Large intestine (tissue), 3 donors: ENCODE measurements at regions not wholly inside any gene's neighbourhood (a gene's known extent, or its start where the extent isn't known, plus 50 kb on each side); places are given as distances from the start of the nearest gene placed in this dataset.
A peak's percentile ranks its signal among the peaks of the same experiment; 100 is the strongest.

Source experiments
- DNase-seq, 2 donors: peaks; one replicate each; pipeline versions ENCODE4 v3.0.0 to v3.0.0-alpha.2; 2013
- H3K27ac ChIP-seq: one replicate; pipeline ENCODE4 v1.5.1; 2013; ENCODE audit warnings: low read length
- H3K27me3 ChIP-seq: 2 replicates; pipeline ENCODE4 v1.6.1; 2013; ENCODE audit warnings: low read length; ENCODE audit not compliant: control insufficient read depth, insufficient read depth
- H3K36me3 ChIP-seq: 2 replicates; pipeline ENCODE4 v1.6.1; 2013; ENCODE audit warnings: low read length; ENCODE audit not compliant: control insufficient read depth, insufficient read depth
- H3K4me1 ChIP-seq: one replicate; pipeline ENCODE4 v1.6.1; 2013; ENCODE audit warnings: low read length; ENCODE audit not compliant: control insufficient read depth, insufficient read depth
- H3K4me3 ChIP-seq: one replicate; pipeline ENCODE4 v1.5.1; 2013; ENCODE audit warnings: low read length
- H3K9me3 ChIP-seq: one replicate; pipeline ENCODE4 v1.6.1; 2013; ENCODE audit warnings: mild to moderate bottlenecking, low read depth, low read length, moderate library complexity; ENCODE audit not compliant: control insufficient read depth
- WGBS: methylation state at CpG from one replicate; pipeline ENCODE4 v1.1.5; 2013; ENCODE audit warnings: low lambda C conversion rate; ENCODE audit not compliant: insufficient coverage; 5-methylcytosine and 5-hydroxymethylcytosine counted together

GRCh38 chr17:13240851-13241250 lies 223.0 kb upstream of the ELAC2 start:
- Histone ChIP-seq H3K9me3 (no peaks in the 10 kb centered on the region), H3K27ac (no peak overlapping the region), H3K27me3 (no peaks in the 10 kb centered on the region), H3K4me3 (no peak overlapping the region), H3K4me1 (no peaks in the 10 kb centered on the region), H3K36me3 (no peaks in the 10 kb centered on the region)
- DNase-seq, result peak; percentile 13 to 29
- WGBS, result no CpG with 5 or more reads among the region's 1 CpG

GRCh38 chr17:13230350-13231264 lies 212.8 kb upstream of the ELAC2 start:
- no peak overlapping the region for H3K4me3 ChIP-seq
- no peak overlapping the region for H3K27ac ChIP-seq
- H3K27me3 ChIP-seq, result no peaks in the 10 kb centered on the region
- 40% methylated on average over 1 of the region's 11 CpGs for WGBS
- H3K36me3 ChIP-seq, result no peaks in the 10 kb centered on the region
- no peak for DNase-seq
- no peaks in the 10 kb centered on the region for H3K4me1 ChIP-seq
- H3K9me3 ChIP-seq, result no peaks in the 10 kb centered on the region

- H3K27ac ChIP-seq, result no peak overlapping the region
These were observed 210.4 kb upstream of the ELAC2 start for GRCh38 chr17:13228225-13228624.

GRCh38 chr17:13222975-13223374 lies 205.1 kb upstream of the ELAC2 start:
- H3K27me3 ChIP-seq, result no peaks in the 10 kb centered on the region
- H3K9me3 ChIP-seq, result no peaks in the 10 kb centered on the region
- no peak overlapping the region for H3K27ac ChIP-seq
- H3K36me3 ChIP-seq, result no peaks in the 10 kb centered on the region
- peak; percentile 9 to 25 for DNase-seq
- no peaks in the 10 kb centered on the region for H3K4me1 ChIP-seq
- H3K4me3 ChIP-seq, result no peak overlapping the region
- no CpG with 5 or more reads among the region's 4 CpGs for WGBS

More at GRCh38 chr17:13228225-13228624, 210.4 kb upstream of the ELAC2 start:
- Histone ChIP-seq H3K27me3 (no peaks in the 10 kb centered on the region), H3K4me1 (no peaks in the 10 kb centered on the region), H3K36me3 (no peaks in the 10 kb centered on the region), H3K9me3 (no peaks in the 10 kb centered on the region), H3K4me3 (no peak overlapping the region)
- DNase-seq, result no peak
- 100% methylated on average over 1 of the region's 2 CpGs for WGBS

DNA sequence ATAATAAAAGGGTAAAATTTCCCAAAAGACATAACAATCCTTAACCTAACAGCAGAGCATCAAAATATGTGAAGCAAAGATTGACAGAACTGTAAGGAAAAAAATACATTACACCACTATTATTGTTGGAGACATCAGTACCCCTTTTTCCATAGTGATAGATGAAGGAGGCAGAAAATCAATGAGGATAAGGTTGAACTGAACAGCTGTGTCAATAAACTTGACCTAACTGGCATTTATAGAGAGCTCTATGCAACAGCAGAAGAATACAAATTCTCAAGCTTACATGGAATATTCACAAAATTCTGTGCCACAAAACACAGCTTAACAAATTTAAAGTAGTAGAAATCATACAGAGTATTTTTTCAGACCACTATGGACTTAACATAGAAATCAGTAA lies 195.0 kb upstream of the ELAC2 start:
- Histone ChIP-seq H3K27ac (no peak overlapping the region), H3K9me3 (no peaks in the 10 kb centered on the region), H3K36me3 (no peaks in the 10 kb centered on the region), H3K4me3 (no peak overlapping the region), H3K4me1 (no peaks in the 10 kb centered on the region), H3K27me3 (no peaks in the 10 kb centered on the region)
- no peak for DNase-seq

GRCh38 chr17:13209081-13209480 lies 191.3 kb upstream of the ELAC2 start:
- Histone ChIP-seq H3K9me3 (no peaks in the 10 kb centered on the region), H3K4me1 (no peaks in the 10 kb centered on the region), H3K36me3 (no peaks in the 10 kb centered on the region), H3K27ac (no peak overlapping the region), H3K4me3 (no peak overlapping the region), H3K27me3 (no peaks in the 10 kb centered on the region)
- no peak for DNase-seq
- 91% methylated on average over 3 of the region's 3 CpGs for WGBS

GRCh38 chr17:13204607-13205237 lies 186.9 kb upstream of the ELAC2 start:
- Histone ChIP-seq H3K36me3 (no peaks in the 10 kb centered on the region), H3K27me3 (no peaks in the 10 kb centered on the region), H3K4me3 (no peak overlapping the region), H3K4me1 (no peaks in the 10 kb centered on the region), H3K9me3 (no peaks in the 10 kb centered on the region), H3K27ac (no peak overlapping the region)
- WGBS, result 67% methylated on average over 4 of the region's 8 CpGs
- DNase-seq, result no peak

- Histone ChIP-seq H3K27ac (no peak overlapping the region), H3K9me3 (no peaks in the 10 kb centered on the region), H3K36me3 (no peaks in the 10 kb centered on the region), H3K4me3 (no peak overlapping the region), H3K4me1 (no peaks in the 10 kb centered on the region), H3K27me3 (no peaks in the 10 kb centered on the region)
- 67% methylated on average over 1 of the region's 2 CpGs for WGBS
- no peak for DNase-seq
These were observed 185.0 kb upstream of the ELAC2 start for GRCh38 chr17:13202835-13203234.

DNA sequence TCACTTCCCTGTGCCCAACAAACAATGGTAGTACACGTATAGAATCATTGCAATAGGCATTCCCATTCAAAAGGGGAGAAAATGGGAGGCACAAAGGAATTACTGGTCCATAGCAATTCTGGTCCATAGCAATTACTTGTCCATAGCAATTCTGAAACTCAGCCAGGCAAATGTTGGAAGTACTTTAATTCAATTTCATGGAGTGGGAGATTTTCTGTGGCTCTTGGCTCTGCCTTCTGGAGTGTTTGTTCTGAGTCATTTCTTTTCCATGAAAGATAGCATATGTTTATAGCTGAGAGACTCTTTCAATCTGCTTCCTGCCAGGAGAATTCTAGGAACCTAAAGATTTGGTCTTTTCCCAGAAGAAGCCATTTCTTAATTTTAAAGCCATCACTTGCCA lies 182.8 kb upstream of the ELAC2 start:
- Histone ChIP-seq H3K4me3 (no peak overlapping the region), H3K4me1 (no peaks in the 10 kb centered on the region), H3K27ac (no peak overlapping the region), H3K36me3 (no peaks in the 10 kb centered on the region), H3K27me3 (no peaks in the 10 kb centered on the region), H3K9me3 (no peaks in the 10 kb centered on the region)
- no peak for DNase-seq
- WGBS, result 100% methylated on average over 1 of the region's 1 CpG

DNA sequence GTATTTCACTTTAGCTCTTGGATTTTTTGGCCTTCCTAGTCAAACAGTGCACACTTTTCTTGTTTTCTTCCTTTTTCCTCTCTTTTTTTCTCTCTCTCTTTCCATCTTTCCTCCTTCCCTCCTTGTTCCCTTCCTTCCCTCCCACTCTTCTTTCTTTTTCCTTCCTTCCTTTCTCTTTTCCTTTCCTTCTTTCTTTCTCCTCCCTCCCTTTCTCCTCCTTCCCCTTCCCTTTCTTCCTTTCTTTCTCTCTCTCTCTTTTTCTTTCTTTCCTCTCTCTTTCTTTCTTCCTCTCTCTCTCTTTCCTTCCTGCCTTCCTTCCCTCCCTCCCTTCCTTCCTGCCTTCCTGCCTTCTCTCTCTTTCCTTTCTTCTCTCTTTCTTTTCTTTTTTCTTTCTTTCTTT lies 181.6 kb upstream of the ELAC2 start:
- Histone ChIP-seq H3K27ac (no peak overlapping the region), H3K27me3 (no peaks in the 10 kb centered on the region)

GRCh38 chr17:13197586-13197985 lies 179.8 kb upstream of the ELAC2 start:
- 75% methylated on average over 2 of the region's 4 CpGs for WGBS
- Histone ChIP-seq H3K4me3 (no peak overlapping the region), H3K9me3 (no peaks in the 10 kb centered on the region), H3K36me3 (no peaks in the 10 kb centered on the region), H3K27ac (no peak overlapping the region), H3K4me1 (no peaks in the 10 kb centered on the region), H3K27me3 (no peaks in the 10 kb centered on the region)
- DNase-seq, result no peak

More for the DNA sequence above, 181.6 kb upstream of the ELAC2 start:
- H3K9me3 ChIP-seq, result no peaks in the 10 kb centered on the region
- H3K4me3 ChIP-seq, result no peak overlapping the region
- DNase-seq, result no peak
- H3K4me1 ChIP-seq, result no peaks in the 10 kb centered on the region
- H3K36me3 ChIP-seq, result no peaks in the 10 kb centered on the region
